ENCODE measurements at regions not wholly inside any gene's neighbourhood (a gene's known extent, or its start where the extent isn't known, plus 50 kb on each side); places are given as distances from the start of the nearest gene placed in this dataset.
"Not testable (repeated sequence)": the region's sequence is repeated elsewhere in the genome, so short reads cannot be mapped to it uniquely, and the experiment has no call there.

DNA sequence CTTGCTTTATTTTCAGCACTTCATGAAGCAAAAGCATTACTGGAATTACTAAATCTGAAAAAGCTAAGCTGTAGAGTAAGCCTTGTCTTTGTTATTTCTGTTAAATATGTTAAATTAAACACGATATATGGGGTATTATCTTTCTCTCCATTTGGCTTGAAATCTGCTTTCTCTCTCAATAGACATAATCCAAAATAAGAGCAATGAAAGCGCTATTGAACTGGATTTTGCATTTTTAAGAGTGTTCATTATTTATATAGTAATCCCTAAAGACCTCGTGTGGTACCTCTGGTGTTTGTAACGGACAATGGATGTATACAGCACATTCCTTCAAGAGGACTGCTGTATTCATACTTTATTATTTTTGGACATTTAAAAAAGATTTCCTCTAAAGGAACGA, 91.5 kb upstream of the KCNE2 start:
- DNase-seq (ENCODE audit: low spot score), result no peak

DNA sequence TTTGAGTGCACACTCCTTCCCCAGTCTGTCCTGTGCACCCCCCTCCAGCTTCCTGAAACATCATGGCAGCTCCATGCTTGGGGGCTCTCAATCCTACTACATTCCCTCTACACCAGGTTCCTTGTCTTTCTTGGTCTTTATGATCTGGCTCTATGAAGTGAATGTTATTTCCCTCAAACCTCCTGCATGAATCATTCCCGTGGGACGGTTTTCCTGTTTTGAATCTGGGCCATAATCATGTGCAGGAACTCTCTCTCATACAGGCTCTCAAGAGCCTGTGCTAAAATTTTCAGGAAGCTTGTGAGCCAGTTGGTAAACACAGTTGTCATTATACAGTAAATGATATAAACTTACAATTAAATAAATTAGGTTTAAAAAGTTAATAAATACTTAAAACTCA, 89.8 kb upstream of the KCNE2 start:
- DNase-seq (ENCODE audit: low spot score), result peak; percentile 42

DNA sequence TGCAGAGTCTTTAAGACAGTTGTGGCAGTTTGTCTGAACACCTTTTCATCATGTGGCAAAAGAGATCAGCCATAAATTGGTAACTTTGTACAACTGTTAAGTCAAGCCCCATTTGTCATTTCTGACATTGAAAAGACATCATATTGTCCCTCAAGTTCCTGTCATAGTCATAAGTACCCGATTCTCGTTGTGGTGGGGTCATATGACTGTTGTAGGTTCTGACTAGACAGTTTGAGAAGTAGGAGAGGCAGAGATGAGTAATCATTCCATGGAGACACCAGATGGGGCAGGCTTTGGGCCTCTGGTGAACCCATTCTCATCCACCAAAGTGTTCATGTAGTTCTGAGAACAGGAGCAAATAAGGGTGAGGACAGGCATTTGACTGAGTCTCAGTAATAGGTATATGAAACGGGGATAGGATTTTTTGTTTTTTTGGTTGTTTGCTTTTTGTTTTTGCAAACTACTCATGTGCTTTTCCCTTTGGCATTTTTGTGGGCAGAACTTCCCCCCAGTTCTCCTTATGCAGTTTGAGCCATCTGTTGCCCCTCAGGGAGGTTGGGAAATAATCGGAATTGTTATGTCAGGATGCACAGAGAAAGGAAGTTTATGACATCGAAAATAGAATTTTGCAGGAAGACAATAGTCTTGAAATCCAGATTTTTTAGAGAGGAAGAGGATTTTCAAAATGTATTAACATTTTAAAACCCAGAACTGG, 86.9 kb upstream of the KCNE2 start:
- DNase-seq (ENCODE audit: low spot score), result peak; percentile 17

DNA sequence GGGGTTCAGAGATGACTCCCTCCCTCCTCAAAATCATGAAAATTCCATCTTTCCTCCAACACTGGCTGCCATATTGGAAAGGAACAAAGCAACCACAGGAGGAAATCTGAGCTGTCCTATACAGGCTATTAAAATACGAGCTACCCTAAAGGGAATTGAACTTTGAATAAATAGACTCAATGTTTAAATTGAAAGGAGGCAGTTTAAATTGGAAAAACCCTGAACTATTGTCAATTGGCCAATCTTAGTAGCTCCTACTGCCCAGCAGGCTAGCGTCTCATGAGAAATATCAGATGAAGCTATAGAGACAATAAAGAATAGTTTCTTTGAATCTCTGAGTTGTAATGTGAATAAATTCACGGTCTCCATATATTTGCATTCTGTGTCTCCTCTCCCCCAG, 85.4 kb upstream of the KCNE2 start:
- no peak for DNase-seq (ENCODE audit: low spot score)

DNA sequence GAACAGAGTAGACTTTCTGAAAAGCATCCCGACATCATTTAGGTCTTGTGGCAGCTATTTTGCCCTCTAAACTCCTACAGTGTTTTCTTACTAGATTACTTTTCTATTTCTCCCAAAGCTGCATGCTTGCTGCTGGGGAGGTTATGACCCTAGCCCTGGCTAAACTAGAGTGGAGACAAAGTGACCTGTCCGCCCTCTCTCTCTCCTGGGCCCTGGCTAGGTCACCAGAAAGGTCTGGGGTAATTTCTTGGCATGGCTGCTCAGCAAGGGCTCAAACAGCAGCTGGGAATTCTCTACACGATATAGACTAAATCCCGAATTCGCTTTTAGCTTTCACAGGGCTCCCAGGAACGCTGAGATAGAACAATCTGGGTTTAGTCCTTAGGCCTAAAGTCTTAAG, 84.5 kb upstream of the KCNE2 start:
- no peak for DNase-seq (ENCODE audit: low spot score)

DNA sequence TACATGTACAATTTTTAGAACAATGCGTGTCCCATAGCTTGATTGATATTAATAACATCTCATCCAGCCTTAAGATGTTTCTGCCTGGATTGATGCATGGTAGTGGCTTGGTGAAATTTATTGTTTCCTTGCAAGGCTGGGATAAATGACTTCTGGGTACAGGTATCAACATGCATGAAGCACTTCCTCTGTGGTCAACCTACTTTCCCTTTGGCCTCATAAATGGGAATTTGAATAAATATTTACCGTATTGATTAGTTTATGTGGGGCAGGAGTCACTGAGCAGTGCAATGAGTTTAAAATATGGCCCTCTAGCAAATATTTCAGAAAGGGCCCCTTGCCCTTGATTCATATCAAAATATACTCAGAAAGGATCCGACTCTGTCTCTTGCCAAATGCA, 83.9 kb upstream of the KCNE2 start:
- DNase-seq (ENCODE audit: low spot score), result no peak

DNA sequence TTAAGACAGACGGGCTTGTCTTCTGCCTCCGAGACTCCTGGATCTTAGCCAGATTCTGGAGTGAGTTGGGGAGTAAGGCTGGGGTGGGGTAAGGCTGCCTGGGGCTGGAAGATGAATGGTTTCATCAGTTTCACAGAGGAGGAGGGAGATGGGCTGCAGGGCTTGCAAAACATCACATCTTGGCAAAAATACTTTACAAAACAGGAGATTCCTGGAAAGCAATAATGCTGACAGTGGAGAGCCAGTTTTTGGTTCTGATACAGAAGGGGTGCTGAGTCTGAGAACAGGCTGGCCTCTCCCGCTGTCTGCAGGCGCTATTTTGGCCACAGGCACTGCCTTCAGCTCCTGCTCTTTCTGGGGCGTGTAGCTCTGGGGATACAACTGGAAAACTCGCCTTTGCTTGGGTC, 83.4 kb upstream of the KCNE2 start:
- no peak for DNase-seq (ENCODE audit: low spot score)

DNA sequence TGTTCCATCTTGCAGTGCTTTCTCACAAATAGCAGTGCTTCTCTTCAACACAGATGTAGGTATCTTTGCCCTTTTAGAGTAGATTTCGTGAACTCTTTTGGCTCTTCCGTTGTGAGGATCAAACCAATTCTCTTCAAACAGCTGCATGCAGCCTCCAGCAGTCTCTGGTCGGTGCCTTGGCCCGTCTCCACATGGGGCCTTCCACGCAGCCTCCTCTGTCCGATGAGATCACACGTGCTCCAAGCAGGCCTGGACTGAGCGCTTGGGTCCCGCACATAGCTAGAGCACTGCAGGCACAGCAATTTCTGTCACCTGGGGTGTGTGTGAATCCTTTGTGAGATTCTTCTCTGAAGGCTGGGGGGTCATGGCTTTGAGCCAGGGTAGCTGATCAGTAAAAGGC, 82.8 kb upstream of the KCNE2 start:
- DNase-seq (ENCODE audit: low spot score), result no peak

DNA sequence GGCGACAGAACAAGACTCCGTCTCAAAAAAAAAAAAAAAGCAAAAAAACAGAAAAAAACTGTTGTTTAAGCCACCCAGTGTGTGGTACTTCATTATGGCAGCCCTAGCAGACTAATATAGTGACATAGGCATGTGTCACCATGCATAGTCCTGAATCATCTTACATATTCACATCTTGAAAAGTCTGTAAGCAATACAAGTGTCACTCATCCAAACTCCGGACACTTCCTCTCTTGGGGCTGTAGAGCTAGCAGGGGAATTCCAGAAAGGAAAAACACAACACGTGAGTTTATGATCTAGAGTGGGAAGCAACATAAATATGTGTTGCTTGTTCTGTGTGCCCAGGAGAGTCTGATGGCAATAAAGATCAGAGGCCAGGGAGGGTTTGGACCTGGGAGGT, 81.6 kb upstream of the KCNE2 start:
- peak; percentile 87 for DNase-seq (ENCODE audit: low spot score)

DNA sequence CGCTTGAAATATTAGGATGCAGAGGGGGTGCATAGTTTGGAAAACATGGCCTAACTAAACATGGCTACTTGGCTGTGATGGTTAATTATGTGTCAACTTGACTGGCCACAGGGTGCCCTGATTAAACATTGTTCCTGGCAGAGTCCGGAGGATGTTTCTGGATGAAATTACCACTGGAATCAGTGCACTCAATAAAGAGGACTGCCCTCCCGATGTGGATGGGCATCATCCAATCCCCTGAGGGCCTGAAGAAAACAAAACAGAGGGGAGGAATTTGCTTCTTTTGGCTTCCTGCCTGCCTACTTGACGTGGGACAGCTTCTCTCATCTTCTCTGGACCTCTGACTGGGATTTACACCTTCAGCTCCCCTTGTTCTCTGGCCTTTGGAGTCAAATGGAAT, 79.1 kb upstream of the KCNE2 start:
- no peak for DNase-seq (ENCODE audit: low spot score)

DNA sequence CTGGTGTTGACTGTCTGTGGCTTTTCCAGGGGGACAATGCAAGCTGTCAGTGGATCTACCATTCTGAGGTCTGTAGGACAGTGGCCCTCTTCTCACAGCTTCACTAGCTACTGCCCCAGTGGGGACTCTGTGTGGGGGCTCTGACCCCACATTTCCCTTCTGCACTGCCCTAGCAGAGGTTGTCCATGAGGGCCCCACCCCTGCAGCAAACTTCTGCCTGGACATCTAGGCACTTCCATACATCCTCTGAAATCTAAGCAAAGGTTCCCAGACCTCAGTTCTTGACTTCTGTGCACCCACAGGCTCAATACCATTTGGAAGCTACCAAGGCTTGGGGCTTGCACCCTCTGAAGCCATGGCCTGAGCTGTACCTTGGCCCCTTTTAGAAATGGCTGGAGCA, 75.8 kb upstream of the KCNE2 start:
- DNase-seq (ENCODE audit: low spot score), result not testable (repeated sequence)

DNA sequence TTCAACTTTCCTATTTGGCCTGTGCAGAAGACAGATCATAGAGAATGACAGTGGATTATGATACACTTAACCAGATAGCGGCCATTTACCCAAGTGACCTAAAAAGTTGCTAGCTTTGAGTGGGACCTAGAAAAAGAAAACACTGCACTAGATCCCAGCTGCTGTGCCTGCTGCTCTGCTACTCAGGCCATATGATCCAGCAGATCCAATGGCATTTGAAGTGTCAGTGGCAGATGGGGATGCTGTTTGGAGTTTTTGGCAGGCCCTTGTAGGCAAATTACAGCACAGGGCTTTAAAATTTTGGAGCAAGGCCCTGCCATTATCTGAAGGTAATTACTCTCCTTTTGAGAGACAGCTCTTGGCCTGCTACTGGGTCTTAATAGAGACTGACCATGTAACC, 74.0 kb upstream of the KCNE2 start:
- DNase-seq (ENCODE audit: low spot score), result no peak

DNA sequence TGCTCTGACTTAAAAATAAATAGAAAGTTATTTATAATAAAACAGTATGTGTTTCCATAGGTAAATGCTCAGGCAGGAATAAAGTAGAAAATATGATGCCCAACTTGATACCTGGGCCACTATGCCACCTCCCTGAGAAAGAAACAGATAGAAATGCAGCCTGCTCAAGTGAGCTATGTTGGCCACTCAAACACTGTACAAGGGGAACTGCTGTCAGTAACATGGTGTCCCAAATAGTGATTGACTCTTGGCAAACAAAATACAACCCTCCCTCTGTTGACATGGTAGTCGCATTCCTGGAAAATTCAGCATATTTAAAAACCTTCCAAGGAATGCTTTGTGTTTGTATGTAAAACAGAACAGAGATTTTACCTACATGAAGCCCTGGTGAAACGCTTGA, 66.9 kb upstream of the KCNE2 start:
- DNase-seq (ENCODE audit: low spot score), result no peak

DNA sequence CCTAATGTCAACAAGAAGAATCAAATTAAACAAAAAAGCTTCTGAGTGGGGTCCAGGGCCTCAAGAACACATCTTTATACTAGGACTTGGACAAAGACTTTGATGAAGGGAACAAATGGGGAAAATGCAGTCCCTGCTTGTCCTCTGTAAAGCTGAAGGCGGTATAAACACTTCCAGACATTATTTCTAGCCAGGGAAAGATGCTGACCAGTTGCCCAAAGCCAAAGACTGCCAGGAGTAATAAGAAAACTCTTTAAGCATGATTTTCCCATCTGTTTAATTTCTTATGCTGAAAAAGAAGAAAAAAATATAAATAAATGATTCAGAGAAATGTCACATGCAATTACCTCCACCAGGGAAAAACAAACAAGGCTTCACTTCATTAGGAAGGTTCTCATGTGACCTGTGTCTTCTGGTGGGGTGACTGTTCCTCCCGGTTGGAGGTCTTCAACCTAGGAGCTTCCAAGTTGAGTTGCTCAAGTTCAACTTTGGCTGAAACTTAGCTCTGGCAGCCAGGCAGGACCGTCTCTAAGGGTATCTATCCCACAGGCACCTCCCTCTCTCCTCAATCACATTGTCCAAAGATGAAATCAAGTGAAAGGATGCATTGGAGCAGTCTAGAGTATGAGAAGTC, 65.2 kb upstream of the KCNE2 start:
- no peak for DNase-seq (ENCODE audit: low spot score)

DNA sequence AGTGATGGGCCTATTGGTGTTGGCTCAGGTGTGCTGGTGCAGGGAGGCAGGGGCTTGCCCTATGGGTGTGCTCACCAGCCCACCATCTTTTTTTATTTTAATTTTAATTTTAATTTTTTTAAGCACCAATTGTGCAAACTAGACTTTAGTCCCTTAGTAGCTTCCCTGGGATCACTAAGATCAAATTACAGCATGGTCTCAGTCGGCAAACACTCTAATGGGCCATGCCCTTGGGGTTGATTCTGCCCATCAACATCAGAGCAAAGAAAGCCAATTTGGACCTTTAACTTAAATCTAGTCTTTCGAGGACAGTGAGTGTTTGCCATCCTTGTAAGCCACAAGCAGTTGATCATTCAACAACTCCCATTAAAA, 64.7 kb upstream of the KCNE2 start:
- DNase-seq (ENCODE audit: low spot score), result no peak

DNA sequence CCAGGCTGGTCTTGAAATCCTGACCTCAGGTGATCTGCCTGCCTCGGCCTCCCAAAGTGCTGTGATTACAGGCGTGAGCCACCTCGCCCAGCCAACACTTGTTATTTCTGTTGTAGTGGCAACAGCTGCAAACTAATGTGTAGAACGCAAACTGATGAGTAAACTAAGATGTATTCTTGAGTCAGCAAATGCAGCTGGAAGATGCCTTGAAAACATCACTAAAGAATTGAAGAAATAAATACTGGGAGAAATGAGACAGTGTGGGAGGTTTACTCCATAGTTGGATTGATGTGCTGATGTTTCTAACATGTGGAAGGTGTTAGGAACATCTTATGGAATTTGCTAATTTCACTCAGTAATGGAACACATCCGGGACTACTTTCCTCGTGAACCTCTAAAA, 61.3 kb upstream of the KCNE2 start:
- DNase-seq (ENCODE audit: low spot score), result no peak

DNA sequence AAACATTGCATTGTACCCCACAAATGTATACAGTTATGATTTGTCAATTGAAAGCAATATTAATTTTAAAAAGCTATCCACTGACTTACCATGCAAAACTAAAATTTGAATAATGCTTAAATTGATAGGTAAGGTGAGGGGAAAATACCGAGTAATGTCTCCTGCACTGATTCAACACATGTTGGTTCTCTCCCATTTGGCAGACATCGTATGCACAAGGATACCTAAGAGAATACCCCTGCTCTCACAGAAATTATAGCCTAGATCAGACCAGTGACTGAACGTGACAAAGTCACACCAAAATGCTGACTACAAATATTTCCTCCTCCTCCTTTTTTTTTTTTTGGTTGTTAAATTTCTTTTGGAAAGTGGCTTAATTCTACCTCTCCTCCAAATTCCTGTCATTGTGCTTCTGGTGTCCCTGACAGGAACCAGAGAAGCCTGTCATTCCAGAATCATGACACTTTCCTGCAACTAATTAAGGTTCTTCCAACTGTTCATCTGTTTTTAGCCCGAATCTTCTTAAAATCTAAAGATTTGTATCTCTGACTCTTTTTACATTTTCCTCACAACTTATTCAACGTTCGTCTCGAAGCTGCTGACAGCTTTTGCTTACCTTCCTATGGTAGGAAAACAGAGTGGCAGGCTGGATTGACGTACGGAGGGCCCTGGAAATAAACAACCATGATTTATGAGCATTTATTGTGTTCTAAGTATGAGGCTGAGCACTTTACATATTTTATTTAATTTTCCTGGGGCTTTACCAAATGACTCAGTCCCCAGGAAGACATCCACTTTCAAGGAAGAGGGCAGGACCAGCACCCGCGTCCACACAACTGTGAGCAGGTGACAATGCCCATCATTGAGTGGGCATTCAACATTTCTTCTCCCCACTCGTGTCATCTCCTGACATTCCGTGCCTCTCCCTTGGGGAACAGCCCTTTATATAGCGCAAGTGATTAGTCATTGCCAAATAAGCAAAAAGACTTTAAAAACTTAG, 57.9 kb upstream of the KCNE2 start:
- no peak for DNase-seq (ENCODE audit: low spot score)

DNA sequence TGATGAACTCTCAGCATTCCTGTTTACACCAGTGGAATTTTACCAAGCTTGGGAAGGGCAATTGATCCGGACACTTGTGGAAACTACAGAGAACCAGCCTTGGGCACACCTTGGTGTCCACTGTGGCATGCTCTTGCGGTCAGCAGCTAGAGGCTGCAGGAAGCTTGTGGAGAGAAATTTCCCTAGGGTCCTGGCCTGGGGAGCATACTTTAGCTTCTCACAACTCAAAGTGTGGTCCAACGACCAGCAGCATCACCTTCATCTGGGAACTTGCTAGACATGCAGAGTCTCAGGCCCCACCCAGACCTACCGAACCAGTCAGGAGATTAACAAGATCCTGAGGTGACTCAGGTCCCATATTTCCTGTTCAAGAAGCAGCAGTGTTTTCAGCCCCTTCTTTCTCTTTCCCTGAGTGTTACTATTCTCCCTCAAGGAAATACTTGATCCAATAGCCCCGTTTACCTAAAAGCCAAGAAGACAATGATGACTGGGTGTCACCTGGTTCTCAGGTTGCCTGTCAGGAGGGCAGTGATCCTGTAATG, 55.7 kb upstream of the KCNE2 start:
- no peak for DNase-seq (ENCODE audit: low spot score)

DNA sequence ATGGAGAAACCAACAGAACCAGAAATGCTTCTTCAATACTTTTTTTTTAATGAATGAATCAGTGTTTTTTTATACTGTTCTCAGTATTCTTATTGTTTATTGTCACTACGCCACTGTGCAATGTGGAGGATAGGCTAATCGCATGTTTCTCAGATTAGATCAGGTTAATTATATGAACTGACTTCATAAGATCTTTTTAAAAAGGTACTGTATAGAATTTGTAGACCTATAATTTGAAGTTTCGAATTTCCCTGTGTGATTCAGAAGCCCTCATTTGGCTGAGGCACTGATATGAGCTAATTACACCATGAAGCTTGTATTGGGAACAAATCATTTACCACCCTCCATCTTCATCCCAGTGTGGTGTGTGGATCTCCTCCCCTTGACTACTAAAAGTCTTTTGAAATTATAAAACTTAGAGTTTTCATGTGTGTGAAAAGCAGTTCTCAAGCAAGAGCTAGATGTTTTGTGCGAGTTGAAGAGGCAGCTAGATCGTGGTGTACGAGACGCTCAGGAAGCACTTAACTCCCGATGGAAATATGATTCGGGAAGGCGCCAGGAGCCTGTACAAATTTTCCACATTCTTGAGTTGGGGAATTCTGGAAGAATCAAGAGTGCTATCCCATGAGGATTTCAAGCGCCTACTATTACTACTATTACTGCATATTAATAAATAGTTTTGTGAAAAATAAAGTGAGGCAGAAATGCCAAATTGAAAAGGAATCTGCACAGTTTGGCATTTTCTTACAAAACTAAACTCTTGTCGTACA, 52.1 kb upstream of the KCNE2 start:
- DNase-seq (ENCODE audit: low spot score), result no peak

DNA sequence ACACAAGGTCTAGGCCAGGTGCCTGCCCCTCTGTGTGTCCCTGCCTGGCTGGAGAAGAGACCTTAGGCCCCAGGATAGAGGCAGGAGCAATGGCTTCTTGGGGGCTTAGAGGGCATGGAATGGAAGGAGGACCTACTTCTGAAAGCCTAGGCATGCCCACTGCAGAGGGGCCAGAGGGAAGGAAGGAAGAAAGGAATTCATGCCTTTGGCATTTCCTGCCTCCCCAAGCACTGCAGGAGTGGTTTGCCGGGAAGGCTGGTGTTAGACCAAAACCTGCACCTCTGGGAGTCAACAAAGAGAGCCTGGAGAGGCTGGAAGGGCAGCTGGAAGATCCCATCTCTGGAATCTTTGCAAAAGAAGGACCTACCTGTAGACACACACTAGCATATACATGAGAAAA, 50.7 kb upstream of the KCNE2 start:
- no peak for DNase-seq (ENCODE audit: low spot score)
